Ishikawa (cell line): ENCODE measurements at regions not wholly inside any gene's neighbourhood (a gene's known extent, or its start where the extent isn't known, plus 50 kb on each side); places are given as distances from the start of the nearest gene placed in this dataset.

Experiments
- CEBPB ChIP-seq: IDR thresholded peaks from 2 replicates; pipeline ENCODE4 v1.6.1; 2012
- CREB1 ChIP-seq: IDR thresholded peaks from 2 replicates; pipeline ENCODE4 v1.6.1; 2012; ENCODE audit warnings: low read depth
- EGR1 ChIP-seq: IDR thresholded peaks from 2 replicates; pipeline ENCODE4 v1.6.1; 2012
- EP300 ChIP-seq: IDR thresholded peaks from 2 replicates; pipeline ENCODE4 v1.6.1; 2012; ENCODE audit warnings: borderline replicate concordance
- MAX ChIP-seq: IDR thresholded peaks from 2 replicates; pipeline ENCODE4 v1.6.1; 2012
- NFIC ChIP-seq: IDR thresholded peaks from 2 replicates; pipeline ENCODE4 v1.6.1; 2012
- RAD21 ChIP-seq: IDR thresholded peaks from 2 replicates; pipeline ENCODE4 v1.6.1; 2012; ENCODE audit warnings: low read depth
- REST ChIP-seq: IDR thresholded peaks from 2 replicates; pipeline ENCODE4 v1.6.1; 2012; ENCODE audit warnings: low read depth, mild to moderate bottlenecking
- TAF1 ChIP-seq: IDR thresholded peaks from 2 replicates; pipeline ENCODE4 v1.6.1; 2012; ENCODE audit warnings: low read depth, mild to moderate bottlenecking
- TCF12 ChIP-seq: IDR thresholded peaks from 2 replicates; pipeline ENCODE4 v1.6.1; 2012; ENCODE audit warnings: low read depth
- USF1 ChIP-seq: IDR thresholded peaks from 2 replicates; pipeline ENCODE4 v1.6.1; 2012
- YY1 ChIP-seq: IDR thresholded peaks from 2 replicates; pipeline ENCODE4 v1.6.1; 2012; ENCODE audit warnings: low read depth

- TF ChIP-seq EP300: no peak
- no peak for TF ChIP-seq YY1
- no peak for TF ChIP-seq RAD21
- TF ChIP-seq REST: no peak
- no peak for TF ChIP-seq TAF1
- no peak for TF ChIP-seq TCF12
- TF ChIP-seq CEBPB: no peak
- no peak for TF ChIP-seq MAX
- TF ChIP-seq NFIC: no peak
- no peak for TF ChIP-seq CREB1
- no peak for TF ChIP-seq USF1
- no peak for TF ChIP-seq EGR1
Measured at GRCh38 chr2:58769864-58770234, 528.7 kb upstream of the FANCL start.
